Natural killer cell (primary cell): ENCODE measurements at regions not wholly inside any gene's neighbourhood (a gene's known extent, or its start where the extent isn't known, plus 50 kb on each side); places are given as distances from the start of the nearest gene placed in this dataset.

Source experiments
- ATAC-seq, 3 donors: fragments of 150-1000 bp in 2 of 3; fragments of 200-7000 bp in 1 of 3; cut with Tn5 transposase; 1 replicate in 1 of 3; 2 replicates in 2 of 3; pipeline ENCODE4 v1.10.0; 2021; ENCODE audit warnings: mild to moderate bottlenecking in 2 of 3, moderate library complexity in 2 of 3
- DNase-seq, 2 donors: peaks; one replicate each; pipeline versions ENCODE4 v3.0.0 to v3.0.0-alpha.2; 2013 to 2021; ENCODE audit warnings: mixed read lengths in 1 of 2
- H3K27ac ChIP-seq: one replicate; pipeline ENCODE4 v1.5.1; 2013; ENCODE audit warnings: mild to moderate bottlenecking, low read length
- H3K27me3 ChIP-seq: one replicate; pipeline ENCODE4 v1.6.1; 2013; ENCODE audit warnings: low read length; ENCODE audit not compliant: control insufficient read depth, insufficient read depth
- H3K36me3 ChIP-seq: one replicate; pipeline ENCODE4 v1.6.1; 2013; ENCODE audit warnings: low read length; ENCODE audit not compliant: control insufficient read depth, insufficient read depth
- H3K4me1 ChIP-seq: one replicate; pipeline ENCODE4 v1.6.1; 2013; ENCODE audit warnings: low read length; ENCODE audit not compliant: control insufficient read depth, insufficient read depth
- H3K4me3 ChIP-seq: one replicate; pipeline ENCODE4 v1.5.1; 2013; ENCODE audit warnings: low read length
- H3K9me3 ChIP-seq: one replicate; pipeline ENCODE4 v1.6.1; 2013; ENCODE audit warnings: low read length; ENCODE audit not compliant: control insufficient read depth, insufficient read depth
- H3K27ac Mint-ChIP-seq, 2 donors: one replicate each; pipeline ENCODE4 v1.8.0; 2022; ENCODE audit warnings: mild to moderate bottlenecking in 2 of 2, mixed read lengths in 2 of 2, moderate library complexity in 1 of 2
- H3K27me3 Mint-ChIP-seq, 2 donors: one replicate each; pipeline ENCODE4 v1.8.0; 2022; ENCODE audit warnings: low read depth in 2 of 2, mixed read lengths in 2 of 2
- H3K36me3 Mint-ChIP-seq: one replicate; pipeline ENCODE4 v1.8.0; 2022; ENCODE audit warnings: mixed read lengths
- H3K4me1 Mint-ChIP-seq, 2 donors: one replicate each; pipeline ENCODE4 v1.8.0; 2022; ENCODE audit warnings: mixed read lengths in 2 of 2
- H3K4me3 Mint-ChIP-seq: one replicate; pipeline ENCODE4 v1.8.0; 2022; ENCODE audit warnings: mild to moderate bottlenecking, moderate library complexity, mixed read lengths
- H3K9me3 Mint-ChIP-seq, 2 donors: one replicate each; pipeline ENCODE4 v1.8.0; 2022; ENCODE audit warnings: mixed read lengths in 2 of 2
- CTCF ChIP-seq: fragments of 200-600 bp; IDR thresholded peaks from one replicate; pipeline ENCODE4 v1.8.0; 2022; ENCODE audit warnings: antibody characterized with exemption
- WGBS: methylation state at CpG from one replicate; pipeline ENCODE4 v1.1.7; 2013; ENCODE audit warnings: missing lambda C conversion rate; ENCODE audit not compliant: insufficient coverage; 5-methylcytosine and 5-hydroxymethylcytosine counted together
- intact Hi-C: fragments of 100-400 bp; cut with micrococcal nuclease; formaldehyde crosslinking; loops from one replicate; pipeline ENCODE4 v1.14.2; 2022

GRCh38 chr6:106749609-106750008 lies 120.2 kb downstream of the QRSL1 start:
- Histone ChIP-seq H3K4me1 (no peaks in the 10 kb centered on the region), H3K36me3 (no peaks in the 10 kb centered on the region), H3K4me3 (no peak overlapping the region), H3K9me3 (no peaks in the 10 kb centered on the region), H3K27ac (no peak overlapping the region), H3K27me3 (no peaks in the 10 kb centered on the region)
- H3K4me3 Mint-ChIP-seq: no peak overlapping the region
- no peaks in the 10 kb centered on the region for H3K9me3 Mint-ChIP-seq
- intact Hi-C loops: no loop called here
- TF ChIP-seq CTCF: no peak
- ATAC-seq (no peak), DNase-seq (no peak)
- H3K27ac Mint-ChIP-seq: no peak overlapping the region
- 88% methylated on average over 4 of the region's 4 CpGs for WGBS
- no peaks in the 10 kb centered on the region for H3K36me3 Mint-ChIP-seq
- H3K4me1 Mint-ChIP-seq: no peaks in the 10 kb centered on the region
- H3K27me3 Mint-ChIP-seq: peaks cover 8 to 21% of the 10 kb centered on the region in 2 donors

- Histone ChIP-seq H3K36me3 (no peaks in the 10 kb centered on the region), H3K9me3 (no peaks in the 10 kb centered on the region), H3K27ac (no peak overlapping the region), H3K4me1 (no peaks in the 10 kb centered on the region), H3K4me3 (no peak overlapping the region), H3K27me3 (no peaks in the 10 kb centered on the region)
- no peak overlapping the region for H3K4me3 Mint-ChIP-seq
- TF ChIP-seq CTCF: no peak
- no peak overlapping the region for H3K27ac Mint-ChIP-seq
- no peaks in the 10 kb centered on the region for H3K4me1 Mint-ChIP-seq
- no peak for ATAC-seq
- peaks cover 8 to 31% of the 10 kb centered on the region in 2 donors for H3K27me3 Mint-ChIP-seq
- intact Hi-C loops: no loop called here
- DNase-seq: no peak
- no peaks in the 10 kb centered on the region for H3K36me3 Mint-ChIP-seq
- no peaks in the 10 kb centered on the region for H3K9me3 Mint-ChIP-seq
- WGBS: 85% methylated on average over 3 of the region's 3 CpGs
Observed at GRCh38 chr6:106748547-106749207, 119.3 kb downstream of the QRSL1 start.

GRCh38 chr6:106747139-106747538 lies 117.8 kb downstream of the QRSL1 start:
- no peaks in the 10 kb centered on the region for H3K36me3 ChIP-seq
- WGBS: 60% methylated on average over 1 of the region's 1 CpG

More at GRCh38 chr6:106747139-106747538, 117.8 kb downstream of the QRSL1 start:
- DNase-seq: no peak
- Mint-ChIP-seq H3K4me1 (no peaks in the 10 kb centered on the region), H3K9me3 (no peaks in the 10 kb centered on the region), H3K27me3 (peaks cover 10 to 35% of the 10 kb centered on the region in 2 donors), H3K36me3 (no peaks in the 10 kb centered on the region), H3K27ac (no peak overlapping the region), H3K4me3 (no peak overlapping the region)
- no peak for ATAC-seq
- Histone ChIP-seq H3K4me1 (no peaks in the 10 kb centered on the region), H3K27me3 (no peaks in the 10 kb centered on the region), H3K27ac (no peak overlapping the region), H3K4me3 (no peak overlapping the region), H3K9me3 (no peaks in the 10 kb centered on the region)
- intact Hi-C loops: no loop called here
- no peak for TF ChIP-seq CTCF
